SK-N-SH (cell line): ENCODE measurements at regions not wholly inside any gene's neighbourhood (a gene's known extent, or its start where the extent isn't known, plus 50 kb on each side); places are given as distances from the start of the nearest gene placed in this dataset.
"Not testable (repeated sequence)": the region's sequence is repeated elsewhere in the genome, so short reads cannot be mapped to it uniquely, and the experiment has no call there.

Source experiments
- CTCF ChIA-PET: fragments of 300-600, 350-600 bp; formaldehyde crosslinking; extraction: SDS; loops from one replicate; lab custom pipeline; 2021; lab: Yijun Ruan, JAX
- POLR2A ChIA-PET: fragments of 350-600 bp; sonication (Branson Sonifier 250); formaldehyde crosslinking; extraction: SDS; loops from one replicate; lab custom pipeline; 2020; ENCODE audit warnings: antibody characterized with exemption, inconsistent platforms; lab: Yijun Ruan, JAX
- DNase-seq: peaks from one replicate; pipeline ENCODE4 v3.0.0; 2012
- H2AFZ ChIP-seq: fragments of 200-600 bp; sonication (generic); 2 replicates; pipeline ENCODE4 v1.8.1; 2016; ENCODE audit warnings: antibody characterized with exemption, mild to moderate bottlenecking, low read depth
- H3F3A ChIP-seq: fragments of 200-600 bp; sonication (generic); replicated peaks from 2 replicates; pipeline ENCODE3; 2016; ENCODE audit warnings: antibody characterized with exemption, mild to moderate bottlenecking; ENCODE audit not compliant: insufficient read depth
- H3K27ac ChIP-seq, 2 experiments: fragments of 200-500 bp in 1 of 2; fragments of 200-600 bp in 1 of 2; sonication (Bioruptor generic) in 1 of 2; sonication (generic), shearing (Covaris generic) in 1 of 2; 2 replicates each; pipeline versions ENCODE4 v1.5.1 to v1.6.1; 2014 to 2016; ENCODE audit warnings: low read depth in 2 of 2, inconsistent platforms in 1 of 2, low read length in 1 of 2, mild to moderate bottlenecking in 1 of 2, mixed read lengths in 1 of 2
- H3K27me3 ChIP-seq: fragments of 200-600 bp; sonication (generic), shearing (Covaris generic); 2 replicates; pipeline ENCODE4 v1.6.1; 2016; ENCODE audit warnings: mixed run types; ENCODE audit not compliant: insufficient read depth
- H3K36me3 ChIP-seq, 2 experiments: fragments of 200-500 bp in 1 of 2; fragments of 200-600 bp in 1 of 2; sonication (Bioruptor generic) in 1 of 2; sonication (generic) in 1 of 2; replicated peaks in 1 of 2; 2 replicates each; pipeline versions ENCODE3 to v1.5.1; 2014 to 2016; ENCODE audit warnings: low read length in 1 of 2, mild to moderate bottlenecking in 1 of 2; ENCODE audit not compliant: insufficient read depth in 2 of 2, control insufficient read depth in 1 of 2
- H3K4me1 ChIP-seq, 2 experiments: fragments of 200-500 bp in 1 of 2; fragments of 200-600 bp in 1 of 2; sonication (Bioruptor generic) in 1 of 2; sonication (generic), shearing (Covaris generic) in 1 of 2; 2 replicates each; pipeline versions ENCODE4 v1.5.1 to v1.6.1; 2014 to 2016; ENCODE audit warnings: low read depth in 1 of 2, low read length in 1 of 2, mixed run types in 1 of 2; ENCODE audit not compliant: insufficient read depth in 2 of 2, control insufficient read depth in 1 of 2
- H3K4me2 ChIP-seq: fragments of 200-600 bp; sonication (generic), shearing (Covaris generic); 2 replicates; pipeline ENCODE4 v1.6.1; 2017; ENCODE audit warnings: mixed run types
- H3K4me3 ChIP-seq, 2 experiments: fragments of 200-500 bp in 1 of 2; fragments of 200-600 bp in 1 of 2; sonication (Bioruptor generic) in 1 of 2; sonication (generic), shearing (Covaris generic) in 1 of 2; 2 replicates each; pipeline versions ENCODE4 v1.5.1 to v1.8.1; 2014 to 2016; ENCODE audit warnings: low read depth in 2 of 2, inconsistent platforms in 1 of 2, low read length in 1 of 2, mild to moderate bottlenecking in 1 of 2, mixed read lengths in 1 of 2, moderate library complexity in 1 of 2
- H3K79me2 ChIP-seq: fragments of 200-600 bp; sonication (generic); 2 replicates; pipeline ENCODE4 v1.8.1; 2017; ENCODE audit warnings: mild to moderate bottlenecking; ENCODE audit not compliant: insufficient read depth
- H3K9ac ChIP-seq: fragments of 200-600 bp; sonication (generic); 2 replicates; pipeline ENCODE4 v1.6.1; 2017; ENCODE audit warnings: mixed run types
- H3K9me2 ChIP-seq: fragments of 200-600 bp; sonication (generic); 2 replicates; pipeline ENCODE4 v1.6.1; 2017; ENCODE audit warnings: mixed run types
- H3K9me3 ChIP-seq: fragments of 200-600 bp; sonication (generic); 2 replicates; pipeline ENCODE4 v1.6.1; 2017; ENCODE audit warnings: mixed run types, mild to moderate bottlenecking, moderate library complexity
- H4K20me1 ChIP-seq: fragments of 200-600 bp; sonication (generic); 2 replicates; pipeline ENCODE4 v1.6.1; 2017; ENCODE audit warnings: mild to moderate bottlenecking, mixed run types; ENCODE audit not compliant: insufficient read depth
- ELF1 ChIP-seq: IDR thresholded peaks from 2 replicates; pipeline ENCODE4 v1.4.0; 2012
- FOSL2 ChIP-seq: IDR thresholded peaks from 2 replicates; pipeline ENCODE4 v1.4.0; 2012; ENCODE audit warnings: low read depth, mild to moderate bottlenecking, moderate library complexity, borderline replicate concordance
- GABPA ChIP-seq: IDR thresholded peaks from 2 replicates; pipeline ENCODE4 v1.4.0; 2012; ENCODE audit warnings: low read depth, mild to moderate bottlenecking
- GATA2 ChIP-seq: sonication (generic); formaldehyde crosslinking; IDR thresholded peaks from 2 replicates; pipeline ENCODE4 v1.5.0; 2020; ENCODE audit warnings: mild to moderate bottlenecking, missing genetic modification reagents
- JUND ChIP-seq: IDR thresholded peaks from 2 replicates; pipeline ENCODE4 v1.4.0; 2012
- MEF2A ChIP-seq: IDR thresholded peaks from 2 replicates; pipeline ENCODE4 v1.4.0; 2012; ENCODE audit warnings: low read depth, borderline replicate concordance
- MXI1 ChIP-seq: IDR thresholded peaks from 2 replicates; pipeline ENCODE4 v1.6.1; 2012; ENCODE audit warnings: mild to moderate bottlenecking, low read depth, low read length, improper control_type of control experiment
- NFIC ChIP-seq: IDR thresholded peaks from 2 replicates; pipeline ENCODE4 v1.4.0; 2012; ENCODE audit warnings: borderline replicate concordance
- NRF1 ChIP-seq: IDR thresholded peaks from 2 replicates; pipeline ENCODE4 v1.6.1; 2012; ENCODE audit warnings: low read depth, mild to moderate bottlenecking, low read length
- RAD21 ChIP-seq: IDR thresholded peaks from 2 replicates; pipeline ENCODE4 v1.6.1; 2012; ENCODE audit warnings: mild to moderate bottlenecking, low read length
- RFX5 ChIP-seq: IDR thresholded peaks from 2 replicates; pipeline ENCODE4 v1.6.1; 2012; ENCODE audit warnings: mild to moderate bottlenecking, improper control_type of control experiment, low read length
- RXRA ChIP-seq: IDR thresholded peaks from 2 replicates; pipeline ENCODE4 v1.4.0; 2012; ENCODE audit warnings: low read depth, mild to moderate bottlenecking, borderline replicate concordance
- SMC3 ChIP-seq: IDR thresholded peaks from 2 replicates; pipeline ENCODE4 v1.6.1; 2012; ENCODE audit warnings: low read depth, low read length, improper control_type of control experiment
- YY1 ChIP-seq: IDR thresholded peaks from 2 replicates; pipeline ENCODE4 v1.4.0; 2012; ENCODE audit warnings: low read depth, mild to moderate bottlenecking
- WGBS: methylation state at CpG from one replicate; pipeline ENCODE4 v1.1.6; 2017; ENCODE audit warnings: low lambda C conversion rate; 5-methylcytosine and 5-hydroxymethylcytosine counted together
- TF ChIP-seq, protein P1 (sequence below): fragments of 150-350 bp; IDR thresholded peaks from 2 replicates; pipeline ENCODE4 v1.6.1; 2017; ENCODE audit warnings: antibody characterized with exemption, low read length, low read depth, borderline replicate concordance
- TF ChIP-seq, protein P2 (sequence below): IDR thresholded peaks from 2 replicates; pipeline ENCODE4; 2012
- TF ChIP-seq, protein P3 (sequence below): fragments of 150-350 bp; IDR thresholded peaks from 2 replicates; pipeline ENCODE4 v1.6.1; 2016; ENCODE audit warnings: mild to moderate bottlenecking, low read depth, low read length
- TF ChIP-seq, protein P4 (sequence below): IDR thresholded peaks from 2 replicates; pipeline ENCODE4 v1.4.0; 2012; ENCODE audit warnings: low read depth, borderline replicate concordance

DNA sequence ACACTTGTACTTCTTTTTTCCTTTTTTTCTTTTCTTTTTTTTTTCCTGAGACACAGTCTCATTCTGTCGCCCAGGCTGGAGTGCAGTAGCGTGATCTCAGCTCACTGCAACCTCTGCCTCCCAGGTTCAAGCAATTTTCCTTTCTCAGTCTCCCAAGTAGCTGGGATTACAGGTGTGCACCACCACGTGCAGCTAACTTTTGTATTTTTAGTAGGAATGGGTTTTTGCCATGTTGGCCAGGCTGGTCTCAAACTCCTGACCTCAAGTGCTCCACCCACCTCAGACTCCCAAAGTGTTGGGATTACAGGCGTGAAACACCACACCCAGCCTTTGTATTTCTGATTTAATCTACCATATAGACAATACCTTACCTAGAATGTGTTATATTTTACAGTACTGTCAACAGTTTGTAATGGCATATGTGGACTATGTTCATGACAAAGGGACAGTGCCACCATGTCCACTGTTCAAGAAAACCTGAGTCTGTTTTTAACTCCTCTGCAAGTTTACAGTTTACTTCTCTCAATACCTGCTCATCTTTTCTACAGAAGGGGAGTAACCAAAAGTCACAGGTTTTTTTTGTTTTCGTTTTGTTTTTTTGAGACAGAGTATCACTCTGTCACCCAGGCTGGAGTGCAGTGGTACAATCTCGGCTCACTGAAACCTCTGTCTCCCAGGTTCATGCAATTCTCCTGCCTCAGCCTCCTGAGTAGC, 223.9 kb upstream of the KLF14 start:
- H3K4me3 ChIP-seq: peak overlapping the region in 1 of 2 experiments; percentile 53; a peak in 1 of 4 replicates
- CTCF ChIA-PET: interaction anchor here (1.0 to 2.9 kb wide), 5 partner anchors 24 to 82 kb away, joined by 3 to 18 read pairs (median 3); no protein-coding TSS in a partner anchor

DNA sequence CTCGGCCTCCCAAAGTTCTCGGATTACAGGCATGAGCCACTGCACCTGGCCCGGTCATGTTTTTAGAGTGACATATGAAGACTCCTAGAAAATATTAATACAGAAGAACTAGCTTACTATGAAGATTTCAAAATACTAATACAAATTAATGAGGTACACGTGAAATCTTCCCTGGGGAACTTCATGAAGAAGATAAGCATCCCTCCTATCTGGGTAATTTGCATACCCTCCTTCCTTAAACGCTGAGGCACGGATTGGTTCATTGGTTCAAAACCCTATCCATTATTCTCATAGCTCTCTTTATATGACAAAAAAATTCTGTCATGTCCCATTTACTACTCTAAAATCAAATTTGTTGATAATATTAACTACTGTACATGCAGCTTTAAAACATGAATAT, 224.8 kb upstream of the KLF14 start:
- no peak for TF ChIP-seq MEF2A
- no peak overlapping the region for H2AFZ ChIP-seq
- peak overlapping the region; percentile 59 for H3K4me2 ChIP-seq
- H3K9ac ChIP-seq: peak overlapping the region; percentile 92; the same call in 1 of the 2 replicates
- ChIA-PET CTCF (interaction anchor here (1.0 to 2.9 kb wide), 5 partner anchors 11 to 81 kb away, joined by 3 to 18 read pairs (median 7); no protein-coding TSS in a partner anchor), POLR2A (no interaction called here)
- no peaks in the 10 kb centered on the region for H4K20me1 ChIP-seq
- peaks cover 2 to 44% of the 10 kb centered on the region in 2 experiments for H3K36me3 ChIP-seq
- 60% methylated on average over 6 of the region's 6 CpGs for WGBS
- peak overlapping the region; percentile 43 to 53; a peak in 3 of 4 replicates for H3K4me3 ChIP-seq
- no peaks in the 10 kb centered on the region for H3K27me3 ChIP-seq
- H3K9me3 ChIP-seq: no peaks in the 10 kb centered on the region
- peaks cover 78% of the 10 kb centered on the region for H3K79me2 ChIP-seq
- no peaks in the 10 kb centered on the region for H3K9me2 ChIP-seq
- peaks cover 64% of the 10 kb centered on the region for H3F3A ChIP-seq
- DNase-seq: no peak
- peaks cover 4 to 58% of the 10 kb centered on the region in 2 experiments for H3K4me1 ChIP-seq
- H3K27ac ChIP-seq: peak overlapping the region; percentile 92 to 100; a peak in 3 of 4 replicates

More for the DNA sequence above, 223.9 kb upstream of the KLF14 start:
- POLR2A ChIA-PET, H3K9me3 ChIP-seq, H2AFZ ChIP-seq, H3K27me3 ChIP-seq, H3K9ac ChIP-seq, DNase-seq, H4K20me1 ChIP-seq, H3K9me2 ChIP-seq: not testable (repeated sequence)
- Histone ChIP-seq H3K4me1 (peaks cover 4 to 54% of the 10 kb centered on the region in 2 experiments), H3K79me2 (peaks cover 78% of the 10 kb centered on the region), H3K36me3 (peaks cover 2 to 37% of the 10 kb centered on the region in 2 experiments), H3K27ac (peak overlapping the region in 1 of 2 experiments; percentile 100; a peak in 2 of 4 replicates), H3K4me2 (peak overlapping the region; percentile 59), H3F3A (peaks cover 59% of the 10 kb centered on the region)
- 94% methylated on average over 6 of the region's 6 CpGs for WGBS

DNA sequence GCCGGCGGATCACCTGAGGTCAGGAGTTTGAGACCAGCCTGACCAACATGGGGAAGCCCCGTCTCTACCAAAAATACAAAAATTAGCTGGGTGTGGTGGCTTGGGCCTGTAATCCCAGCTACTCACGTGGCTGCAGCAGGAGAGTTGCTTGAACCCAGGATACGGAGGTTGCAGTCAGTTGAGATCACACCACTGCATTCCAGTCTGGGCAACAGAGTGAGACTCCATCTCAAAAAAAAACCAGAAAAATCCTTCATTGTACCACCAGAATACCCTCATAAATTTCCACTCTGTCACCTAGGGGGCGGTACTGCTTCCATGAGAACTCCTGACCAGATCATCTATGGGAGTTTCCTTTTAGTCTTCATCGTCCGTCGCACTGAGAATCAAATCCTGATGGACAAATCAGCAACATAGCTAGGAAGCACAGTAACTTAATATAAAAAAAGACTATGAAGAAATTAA, 225.8 kb upstream of the KLF14 start:
- Histone ChIP-seq H3K27me3 (no peaks in the 10 kb centered on the region), H3K27ac (peak overlapping the region; percentile 92 to 100), H3F3A (peaks cover 64% of the 10 kb centered on the region), H3K9me3 (no peaks in the 10 kb centered on the region), H3K4me3 (peak overlapping the region; percentile 43 to 53; a peak in 3 of 4 replicates), H4K20me1 (no peaks in the 10 kb centered on the region), H3K9me2 (no peaks in the 10 kb centered on the region), H3K79me2 (peaks cover 73% of the 10 kb centered on the region), H3K9ac (peak overlapping the region; percentile 92), H2AFZ (no peak overlapping the region), H3K36me3 (peaks cover 2 to 41% of the 10 kb centered on the region in 2 experiments), H3K4me1 (peaks cover 4 to 58% of the 10 kb centered on the region in 2 experiments), H3K4me2 (peak overlapping the region; percentile 59)
- POLR2A ChIA-PET: no interaction called here
- 32% methylated on average over 9 of the region's 9 CpGs for WGBS
- CTCF ChIA-PET: interaction anchor here (0.6 to 3.3 kb wide), 10 partner anchors 12 to 94 kb away, joined by 3 to 18 read pairs (median 4); no protein-coding TSS in a partner anchor
- no peak for DNase-seq
- TF ChIP-seq MXI1 (no peak), YY1 (no peak), RFX5 (no peak), NFIC (no peak), SMC3 (0 out of 2 replicates have a peak, but pooled peaks have one; percentile 4), FOSL2 (no peak), GATA2 (no peak), JUND (no peak; the same call in 1 of the 2 replicates), RXRA (no peak), GABPA (no peak), NRF1 (no peak), RAD21 (no peak), ELF1 (no peak; the same call in 1 of the 2 replicates)
- TF ChIP-seq, protein P1, sequence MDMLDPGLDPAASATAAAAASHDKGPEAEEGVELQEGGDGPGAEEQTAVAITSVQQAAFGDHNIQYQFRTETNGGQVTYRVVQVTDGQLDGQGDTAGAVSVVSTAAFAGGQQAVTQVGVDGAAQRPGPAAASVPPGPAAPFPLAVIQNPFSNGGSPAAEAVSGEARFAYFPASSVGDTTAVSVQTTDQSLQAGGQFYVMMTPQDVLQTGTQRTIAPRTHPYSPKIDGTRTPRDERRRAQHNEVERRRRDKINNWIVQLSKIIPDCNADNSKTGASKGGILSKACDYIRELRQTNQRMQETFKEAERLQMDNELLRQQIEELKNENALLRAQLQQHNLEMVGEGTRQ: no peak
- TF ChIP-seq, protein P2, sequence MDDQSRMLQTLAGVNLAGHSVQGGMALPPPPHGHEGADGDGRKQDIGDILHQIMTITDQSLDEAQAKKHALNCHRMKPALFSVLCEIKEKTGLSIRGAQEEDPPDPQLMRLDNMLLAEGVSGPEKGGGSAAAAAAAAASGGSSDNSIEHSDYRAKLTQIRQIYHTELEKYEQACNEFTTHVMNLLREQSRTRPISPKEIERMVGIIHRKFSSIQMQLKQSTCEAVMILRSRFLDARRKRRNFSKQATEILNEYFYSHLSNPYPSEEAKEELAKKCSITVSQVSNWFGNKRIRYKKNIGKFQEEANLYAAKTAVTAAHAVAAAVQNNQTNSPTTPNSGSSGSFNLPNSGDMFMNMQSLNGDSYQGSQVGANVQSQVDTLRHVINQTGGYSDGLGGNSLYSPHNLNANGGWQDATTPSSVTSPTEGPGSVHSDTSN: peak; percentile 71
- TF ChIP-seq, protein P3, sequence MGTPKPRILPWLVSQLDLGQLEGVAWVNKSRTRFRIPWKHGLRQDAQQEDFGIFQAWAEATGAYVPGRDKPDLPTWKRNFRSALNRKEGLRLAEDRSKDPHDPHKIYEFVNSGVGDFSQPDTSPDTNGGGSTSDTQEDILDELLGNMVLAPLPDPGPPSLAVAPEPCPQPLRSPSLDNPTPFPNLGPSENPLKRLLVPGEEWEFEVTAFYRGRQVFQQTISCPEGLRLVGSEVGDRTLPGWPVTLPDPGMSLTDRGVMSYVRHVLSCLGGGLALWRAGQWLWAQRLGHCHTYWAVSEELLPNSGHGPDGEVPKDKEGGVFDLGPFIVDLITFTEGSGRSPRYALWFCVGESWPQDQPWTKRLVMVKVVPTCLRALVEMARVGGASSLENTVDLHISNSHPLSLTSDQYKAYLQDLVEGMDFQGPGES: no peak
- TF ChIP-seq, protein P4, sequence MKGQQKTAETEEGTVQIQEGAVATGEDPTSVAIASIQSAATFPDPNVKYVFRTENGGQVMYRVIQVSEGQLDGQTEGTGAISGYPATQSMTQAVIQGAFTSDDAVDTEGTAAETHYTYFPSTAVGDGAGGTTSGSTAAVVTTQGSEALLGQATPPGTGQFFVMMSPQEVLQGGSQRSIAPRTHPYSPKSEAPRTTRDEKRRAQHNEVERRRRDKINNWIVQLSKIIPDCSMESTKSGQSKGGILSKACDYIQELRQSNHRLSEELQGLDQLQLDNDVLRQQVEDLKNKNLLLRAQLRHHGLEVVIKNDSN: no peak
